HG03103 (cell line): ENCODE measurements at regions not wholly inside any gene's neighbourhood (a gene's known extent, or its start where the extent isn't known, plus 50 kb on each side); places are given as distances from the start of the nearest gene placed in this dataset.
"Not testable (repeated sequence)": the region's sequence is repeated elsewhere in the genome, so short reads cannot be mapped to it uniquely, and the experiment has no call there.

Experiments
- ATAC-seq: cut with Tn5 transposase; IDR thresholded peaks from one replicate; pipeline ENCODE4 v1.9.1; 2021; ENCODE audit warnings: low read depth; ENCODE audit not compliant: unreplicated experiment

GRCh38 chr3:194053136-194053535 is 82.8 kb upstream of the HES1 start:
- ATAC-seq, result no peak

- no peak for ATAC-seq
Measured at GRCh38 chr3:194054016-194054415, 81.9 kb upstream of the HES1 start.

- no peak for ATAC-seq
Measured at GRCh38 chr3:194054540-194054939, 81.4 kb upstream of the HES1 start.

GRCh38 chr3:194054961-194055360 is 81.0 kb upstream of the HES1 start:
- ATAC-seq, result no peak

GRCh38 chr3:194056323-194056722 is 79.6 kb upstream of the HES1 start:
- ATAC-seq, result not testable (repeated sequence)

GRCh38 chr3:194056731-194057415 is 79.1 kb upstream of the HES1 start:
- no peak for ATAC-seq

- ATAC-seq, result peak; percentile 22
Measured at GRCh38 chr3:194057570-194058188, 78.3 kb upstream of the HES1 start.

- peak; percentile 72 for ATAC-seq
Measured at GRCh38 chr3:194058189-194058571, 77.8 kb upstream of the HES1 start.

- no peak for ATAC-seq
Measured at GRCh38 chr3:194058753-194059152, 77.2 kb upstream of the HES1 start.

- no peak for ATAC-seq
Measured at GRCh38 chr3:194061421-194062030, 74.4 kb upstream of the HES1 start.

- ATAC-seq, result no peak
Measured at GRCh38 chr3:194062830-194063229, 73.1 kb upstream of the HES1 start.

- ATAC-seq, result no peak
Measured at GRCh38 chr3:194064380-194065332, 71.3 kb upstream of the HES1 start.

- ATAC-seq, result not testable (repeated sequence)
Measured at GRCh38 chr3:194067327-194067726, 68.6 kb upstream of the HES1 start.

GRCh38 chr3:194067949-194068362 is 68.0 kb upstream of the HES1 start:
- ATAC-seq, result no peak

GRCh38 chr3:194069421-194070219 is 66.3 kb upstream of the HES1 start:
- ATAC-seq, result no peak

GRCh38 chr3:194070220-194070633 is 65.7 kb upstream of the HES1 start:
- ATAC-seq, result no peak

- peak; percentile 95 for ATAC-seq
Measured at GRCh38 chr3:194070634-194071409, 65.1 kb upstream of the HES1 start.

- ATAC-seq, result no peak
Measured at GRCh38 chr3:194072097-194072428, 63.9 kb upstream of the HES1 start.

- ATAC-seq, result no peak
Measured at GRCh38 chr3:194072691-194073279, 63.2 kb upstream of the HES1 start.
